ENCODE measurements at regions not wholly inside any gene's neighbourhood (a gene's known extent, or its start where the extent isn't known, plus 50 kb on each side); places are given as distances from the start of the nearest gene placed in this dataset.
"Not testable (repeated sequence)": the region's sequence is repeated elsewhere in the genome, so short reads cannot be mapped to it uniquely, and the experiment has no call there.

GRCh38 chr12:23376238-23376637, 573.2 kb downstream of the SOX5 start:
- Histone ChIP-seq H3K4me2 (ENCODE audit: control insufficient read depth, extremely low read depth, insufficient read depth, low read depth, low read length) (no peak overlapping the region), H3K36me3 (ENCODE audit: control insufficient read depth in 2 of 2, extremely low read depth in 1 of 2, insufficient read depth in 2 of 2, low read length in 2 of 2) (no peaks in the 10 kb centered on the region), H3K9me1 (ENCODE audit: control insufficient read depth, extremely low read depth, insufficient read depth, low read length) (no peaks in the 10 kb centered on the region), H3K9ac (ENCODE audit: control insufficient read depth, extremely low read depth, insufficient read depth, low read length) (no peak overlapping the region), H3K4me1 (ENCODE audit: control insufficient read depth, extremely low read depth, insufficient read depth, low read length) (no peaks in the 10 kb centered on the region), H4K20me1 (ENCODE audit: control insufficient read depth, extremely low read depth, insufficient read depth, low read length) (no peaks in the 10 kb centered on the region), H3K4me3 (ENCODE audit: control insufficient read depth in 2 of 3, extremely low read depth in 1 of 3, insufficient read depth in 2 of 3, low read depth in 1 of 3, low read length in 3 of 3) (no peak overlapping the region), H3K9me3 (ENCODE audit: control insufficient read depth, low read depth, low read length) (no peaks in the 10 kb centered on the region), H2AFZ (ENCODE audit: control insufficient read depth, low read length) (no peak overlapping the region), H3K79me2 (ENCODE audit: control insufficient read depth, insufficient read depth, low read length) (no peaks in the 10 kb centered on the region), H3K27me3 (ENCODE audit: control insufficient read depth, extremely low read depth, insufficient read depth, low read length) (no peaks in the 10 kb centered on the region), H3K27ac (ENCODE audit: control insufficient read depth, insufficient read depth, low read length) (no peak overlapping the region)
- DNase-seq (ENCODE audit: low read depth, low spot score) (no peak), FAIRE-seq (no peak)
- TF ChIP-seq CTCF (optimal IDR thresholded peaks at IDR 0.05 in 1 of 3, IDR thresholded peaks at IDR 0.05 in 1 of 3, conservative IDR thresholded peaks at IDR 0.05 in 1 of 3; ENCODE audit: extremely low read depth in 1 of 3, insufficient read depth in 2 of 3, low read length in 3 of 3) (no peak), EZH2 (IDR thresholded peaks at IDR 0.05; ENCODE audit: low read length) (no peak)
- dilution Hi-C loops (cut with MboI; ENCODE audit: extremely low pct_ligation_motif_present, low sequenced_read_pairs), result no loop called here

GRCh38 chr12:23380419-23381100, 568.9 kb downstream of the SOX5 start:
- no peaks in the 10 kb centered on the region for H3K36me3 ChIP-seq (ENCODE audit: control insufficient read depth in 2 of 2, extremely low read depth in 1 of 2, insufficient read depth in 2 of 2, low read length in 2 of 2)
- H3K4me1 ChIP-seq (ENCODE audit: control insufficient read depth, extremely low read depth, insufficient read depth, low read length), result no peaks in the 10 kb centered on the region
- H3K9me3 ChIP-seq (ENCODE audit: control insufficient read depth, low read depth, low read length), result no peaks in the 10 kb centered on the region
- no peak overlapping the region for H2AFZ ChIP-seq (ENCODE audit: control insufficient read depth, low read length)
- H3K4me2 ChIP-seq (ENCODE audit: control insufficient read depth, extremely low read depth, insufficient read depth, low read depth, low read length), result no peak overlapping the region
- no peak for TF ChIP-seq EZH2 (IDR thresholded peaks at IDR 0.05; ENCODE audit: low read length)
- H3K79me2 ChIP-seq (ENCODE audit: control insufficient read depth, insufficient read depth, low read length), result no peaks in the 10 kb centered on the region
- H3K4me3 ChIP-seq (ENCODE audit: control insufficient read depth in 2 of 3, extremely low read depth in 1 of 3, insufficient read depth in 2 of 3, low read depth in 1 of 3, low read length in 3 of 3), result no peak overlapping the region
- DNase-seq (ENCODE audit: low read depth, low spot score) (no peak), FAIRE-seq (no peak)
- no peaks in the 10 kb centered on the region for H4K20me1 ChIP-seq (ENCODE audit: control insufficient read depth, extremely low read depth, insufficient read depth, low read length)
- dilution Hi-C loops (cut with MboI; ENCODE audit: extremely low pct_ligation_motif_present, low sequenced_read_pairs), result no loop called here
- H3K27me3 ChIP-seq (ENCODE audit: control insufficient read depth, extremely low read depth, insufficient read depth, low read length), result no peaks in the 10 kb centered on the region
- no peak overlapping the region for H3K9ac ChIP-seq (ENCODE audit: control insufficient read depth, extremely low read depth, insufficient read depth, low read length)
- no peak overlapping the region for H3K27ac ChIP-seq (ENCODE audit: control insufficient read depth, insufficient read depth, low read length)
- no peaks in the 10 kb centered on the region for H3K9me1 ChIP-seq (ENCODE audit: control insufficient read depth, extremely low read depth, insufficient read depth, low read length)

GRCh38 chr12:23388898-23389297, 560.6 kb downstream of the SOX5 start:
- H3K36me3 ChIP-seq (ENCODE audit: control insufficient read depth in 2 of 2, extremely low read depth in 1 of 2, insufficient read depth in 2 of 2, low read length in 2 of 2); H4K20me1 ChIP-seq (ENCODE audit: control insufficient read depth, extremely low read depth, insufficient read depth, low read length); H3K4me3 ChIP-seq (ENCODE audit: control insufficient read depth in 2 of 3, extremely low read depth in 1 of 3, insufficient read depth in 2 of 3, low read depth in 1 of 3, low read length in 3 of 3); FAIRE-seq; H3K79me2 ChIP-seq (ENCODE audit: control insufficient read depth, insufficient read depth, low read length); DNase-seq (ENCODE audit: low read depth, low spot score); H3K9ac ChIP-seq (ENCODE audit: control insufficient read depth, extremely low read depth, insufficient read depth, low read length); H3K4me1 ChIP-seq (ENCODE audit: control insufficient read depth, extremely low read depth, insufficient read depth, low read length); dilution Hi-C loops (cut with MboI; ENCODE audit: extremely low pct_ligation_motif_present, low sequenced_read_pairs); H3K9me1 ChIP-seq (ENCODE audit: control insufficient read depth, extremely low read depth, insufficient read depth, low read length); H3K9me3 ChIP-seq (ENCODE audit: control insufficient read depth, low read depth, low read length); H2AFZ ChIP-seq (ENCODE audit: control insufficient read depth, low read length); H3K27ac ChIP-seq (ENCODE audit: control insufficient read depth, insufficient read depth, low read length); H3K4me2 ChIP-seq (ENCODE audit: control insufficient read depth, extremely low read depth, insufficient read depth, low read depth, low read length); H3K27me3 ChIP-seq (ENCODE audit: control insufficient read depth, extremely low read depth, insufficient read depth, low read length): not testable (repeated sequence)

GRCh38 chr12:23389315-23389714, 560.2 kb downstream of the SOX5 start:
- H3K36me3 ChIP-seq (ENCODE audit: control insufficient read depth in 2 of 2, extremely low read depth in 1 of 2, insufficient read depth in 2 of 2, low read length in 2 of 2); DNase-seq (ENCODE audit: low read depth, low spot score); H2AFZ ChIP-seq (ENCODE audit: control insufficient read depth, low read length); H3K9me3 ChIP-seq (ENCODE audit: control insufficient read depth, low read depth, low read length); H3K27ac ChIP-seq (ENCODE audit: control insufficient read depth, insufficient read depth, low read length); H3K4me1 ChIP-seq (ENCODE audit: control insufficient read depth, extremely low read depth, insufficient read depth, low read length); H3K9me1 ChIP-seq (ENCODE audit: control insufficient read depth, extremely low read depth, insufficient read depth, low read length); H3K27me3 ChIP-seq (ENCODE audit: control insufficient read depth, extremely low read depth, insufficient read depth, low read length); H3K4me3 ChIP-seq (ENCODE audit: control insufficient read depth in 2 of 3, extremely low read depth in 1 of 3, insufficient read depth in 2 of 3, low read depth in 1 of 3, low read length in 3 of 3); H3K9ac ChIP-seq (ENCODE audit: control insufficient read depth, extremely low read depth, insufficient read depth, low read length); H4K20me1 ChIP-seq (ENCODE audit: control insufficient read depth, extremely low read depth, insufficient read depth, low read length); FAIRE-seq; dilution Hi-C loops (cut with MboI; ENCODE audit: extremely low pct_ligation_motif_present, low sequenced_read_pairs); H3K79me2 ChIP-seq (ENCODE audit: control insufficient read depth, insufficient read depth, low read length); H3K4me2 ChIP-seq (ENCODE audit: control insufficient read depth, extremely low read depth, insufficient read depth, low read depth, low read length): not testable (repeated sequence)

Data from keratinocyte (primary cell).